Omental fat pad (tissue), 3 donors: ENCODE measurements at regions not wholly inside any gene's neighbourhood (a gene's known extent, or its start where the extent isn't known, plus 50 kb on each side); places are given as distances from the start of the nearest gene placed in this dataset.
"Not testable (repeated sequence)": the region's sequence is repeated elsewhere in the genome, so short reads cannot be mapped to it uniquely, and the experiment has no call there.

ENCODE experiments used
- ATAC-seq: fragments of 150-250 bp; one replicate; pipeline ENCODE4 v1.9.1; 2016; ENCODE audit warnings: mild to moderate bottlenecking, moderate library complexity; ENCODE audit not compliant: low FRiP score
- DNase-seq: peaks from one replicate; pipeline ENCODE4 v3.0.0-alpha.2; 2019; ENCODE audit warnings: low spot score
- CTCF ChIP-seq, 3 donors: fragments of 450-650 bp; IDR thresholded peaks; one replicate each; pipeline ENCODE4 v1.5.1; 2016 to 2017; ENCODE audit warnings: antibody characterized with exemption in 3 of 3, mild to moderate bottlenecking in 3 of 3, moderate library complexity in 2 of 3

- DNase-seq, result no peak
- TF ChIP-seq CTCF (IDR thresholded peaks at IDR 0.05), result no peak
- no peak for ATAC-seq
Measured at GRCh38 chr3:77707281-77707680, 667.4 kb downstream of the ROBO2 start.

GRCh38 chr3:77709155-77709554 lies 669.3 kb downstream of the ROBO2 start:
- TF ChIP-seq CTCF (IDR thresholded peaks at IDR 0.05), result no peak
- ATAC-seq (no peak), DNase-seq (no peak)

GRCh38 chr3:77718311-77718710 lies 678.4 kb downstream of the ROBO2 start:
- no peak for TF ChIP-seq CTCF (IDR thresholded peaks at IDR 0.05)
- no peak for ATAC-seq

GRCh38 chr3:77720460-77720971 lies 680.6 kb downstream of the ROBO2 start:
- no peak for TF ChIP-seq CTCF (IDR thresholded peaks at IDR 0.05)
- no peak for DNase-seq
- ATAC-seq, result no peak

More at GRCh38 chr3:77718311-77718710, 678.4 kb downstream of the ROBO2 start:
- DNase-seq, result no peak

- TF ChIP-seq CTCF (IDR thresholded peaks at IDR 0.05), result no peak
- DNase-seq, result no peak
- ATAC-seq, result no peak
Measured at GRCh38 chr3:77726517-77726916, 686.6 kb downstream of the ROBO2 start.

- no peak for TF ChIP-seq CTCF (IDR thresholded peaks at IDR 0.05)
- ATAC-seq (no peak), DNase-seq (no peak)
Measured at GRCh38 chr3:77746048-77746447, 706.1 kb downstream of the ROBO2 start.

GRCh38 chr3:77746892-77747291 lies 707.0 kb downstream of the ROBO2 start:
- no peak for ATAC-seq
- no peak for DNase-seq
- no peak for TF ChIP-seq CTCF (IDR thresholded peaks at IDR 0.05)

- not testable (repeated sequence) for DNase-seq, ATAC-seq
Measured at GRCh38 chr3:77756397-77756975, 716.6 kb downstream of the ROBO2 start.
